SJSA1 (cell line): ENCODE measurements at regions not wholly inside any gene's neighbourhood (a gene's known extent, or its start where the extent isn't known, plus 50 kb on each side); places are given as distances from the start of the nearest gene placed in this dataset.

Experiments used
- DNase-seq, 2 experiments: peaks; one replicate each; pipeline ENCODE4 v3.0.0-alpha.2; 2015 to 2020; ENCODE audit warnings: low spot score in 2 of 2, low read depth in 1 of 2
- H3K27ac ChIP-seq: fragments of 250-450 bp; sonication (Bioruptor Pico); 2 replicates; pipeline ENCODE4 v1.5.1; 2020; ENCODE audit warnings: mild to moderate bottlenecking, moderate library complexity
- H3K27me3 ChIP-seq: fragments of 250-450 bp; sonication (Bioruptor Pico); replicated peaks from 2 replicates; pipeline ENCODE4 v1.5.1; 2020; ENCODE audit warnings: mild to moderate bottlenecking, moderate library complexity
- H3K36me3 ChIP-seq: fragments of 250-450 bp; sonication (Bioruptor Pico); 2 replicates; pipeline ENCODE4 v1.5.1; 2020; ENCODE audit warnings: mild to moderate bottlenecking
- H3K4me1 ChIP-seq: fragments of 250-450 bp; sonication (Bioruptor Pico); replicated peaks from 2 replicates; pipeline ENCODE4 v1.6.1; 2021; ENCODE audit warnings: mild to moderate bottlenecking
- H3K4me3 ChIP-seq: fragments of 250-450 bp; sonication (Bioruptor Pico); 2 replicates; pipeline ENCODE4 v1.5.1; 2020; ENCODE audit warnings: mild to moderate bottlenecking
- H3K9me3 ChIP-seq: fragments of 250-450 bp; sonication (Bioruptor Pico); replicated peaks from 2 replicates; pipeline ENCODE4 v1.5.1; 2020; ENCODE audit warnings: mild to moderate bottlenecking

- Histone ChIP-seq H3K4me3 (no peak overlapping the region), H3K4me1 (no peaks in the 10 kb centered on the region), H3K36me3 (no peaks in the 10 kb centered on the region), H3K27me3 (no peaks in the 10 kb centered on the region), H3K9me3 (no peaks in the 10 kb centered on the region), H3K27ac (no peak overlapping the region)
- no peak for DNase-seq
Observed at GRCh38 chr2:234438305-234438977, 58.4 kb downstream of the ARL4C start.

- no peaks in the 10 kb centered on the region for H3K9me3 ChIP-seq
- no peaks in the 10 kb centered on the region for H3K36me3 ChIP-seq
- H3K4me1 ChIP-seq, result no peaks in the 10 kb centered on the region
- H3K27me3 ChIP-seq, result no peaks in the 10 kb centered on the region
- H3K27ac ChIP-seq, result no peak overlapping the region
- no peak overlapping the region for H3K4me3 ChIP-seq
- DNase-seq, result no peak
Observed at GRCh38 chr2:234437642-234438304, 59.1 kb downstream of the ARL4C start.

DNA sequence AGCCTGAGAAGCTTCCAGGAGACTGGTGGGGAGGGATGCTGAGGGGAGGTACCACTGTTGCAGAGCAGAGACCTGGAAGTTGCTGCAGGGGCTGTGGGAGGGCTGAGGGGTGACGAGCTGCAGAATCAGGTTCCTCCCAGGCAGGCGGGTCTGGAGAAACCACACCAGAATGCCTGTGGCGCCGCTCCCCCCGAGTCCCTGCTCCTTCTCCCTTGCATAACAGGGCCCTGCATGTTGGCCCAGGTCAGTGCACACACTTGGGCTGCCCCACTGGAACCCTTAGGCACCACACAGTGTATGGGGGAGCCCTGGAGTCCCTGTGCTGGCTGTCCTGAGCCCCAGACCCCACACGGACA, 60.4 kb downstream of the ARL4C start:
- H3K4me3 ChIP-seq, result no peak overlapping the region
- H3K27ac ChIP-seq, result no peak overlapping the region
- H3K4me1 ChIP-seq, result no peaks in the 10 kb centered on the region
- no peaks in the 10 kb centered on the region for H3K36me3 ChIP-seq
- no peaks in the 10 kb centered on the region for H3K9me3 ChIP-seq
- no peaks in the 10 kb centered on the region for H3K27me3 ChIP-seq
- no peak for DNase-seq

DNA sequence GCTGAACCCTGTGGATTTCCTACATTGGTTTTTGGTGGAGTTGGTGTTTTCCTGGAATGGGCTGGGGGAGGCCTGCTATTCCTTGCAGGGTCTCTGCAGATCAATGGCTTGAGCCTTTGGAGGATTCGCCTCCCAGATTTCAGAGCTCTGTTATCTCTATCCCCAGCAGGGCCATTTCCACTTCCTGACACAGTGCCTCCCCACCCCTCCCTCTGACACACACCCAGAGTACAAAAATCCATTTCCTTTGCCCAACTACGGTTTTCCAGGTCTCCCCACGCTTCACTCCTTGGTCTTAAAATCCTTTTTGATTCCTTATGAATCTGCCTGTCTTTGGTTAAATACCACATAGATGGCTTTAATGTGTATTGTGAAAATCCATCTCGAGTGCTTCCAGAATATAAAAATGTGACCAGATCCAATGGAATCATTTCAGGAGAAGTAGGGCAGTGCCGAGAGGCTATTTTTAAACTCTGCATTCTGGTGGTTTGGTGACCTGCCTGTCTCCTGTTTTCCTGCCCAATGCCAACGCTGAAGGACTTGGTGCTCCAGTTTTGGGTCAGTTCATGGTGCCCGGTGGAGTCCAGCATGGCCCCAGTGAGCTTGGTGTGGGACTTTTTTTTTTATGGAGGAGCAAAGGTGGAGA, 60.9 kb downstream of the ARL4C start:
- no peaks in the 10 kb centered on the region for H3K4me1 ChIP-seq
- DNase-seq, result no peak
- no peaks in the 10 kb centered on the region for H3K36me3 ChIP-seq
- H3K27ac ChIP-seq, result no peak overlapping the region
- H3K9me3 ChIP-seq, result no peaks in the 10 kb centered on the region
- H3K4me3 ChIP-seq, result no peak overlapping the region
- no peaks in the 10 kb centered on the region for H3K27me3 ChIP-seq

DNA sequence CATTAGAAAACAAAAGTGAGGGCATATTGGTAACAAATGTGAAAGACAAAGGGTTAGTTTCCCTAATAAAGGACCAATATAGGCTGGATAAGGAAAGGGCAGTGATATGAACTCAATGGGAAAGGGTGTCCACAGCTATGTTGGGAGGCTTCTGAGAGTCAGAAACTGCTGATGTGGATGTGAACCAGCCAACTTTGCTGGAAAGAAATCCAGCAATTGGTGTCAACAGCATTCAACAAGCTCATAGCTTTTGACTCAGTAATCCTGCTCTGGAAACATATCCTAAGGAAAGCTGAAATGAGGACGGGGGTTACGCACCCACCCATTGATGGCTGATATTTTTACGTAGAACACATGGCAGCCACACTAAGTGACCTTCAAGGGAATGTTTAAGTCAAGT, 63.7 kb downstream of the ARL4C start:
- H3K9me3 ChIP-seq, result no peaks in the 10 kb centered on the region
- H3K4me1 ChIP-seq, result peaks cover 3% of the 10 kb centered on the region
- DNase-seq, result no peak
- H3K27ac ChIP-seq, result no peak overlapping the region; the same call in 1 of the 2 replicates
- H3K36me3 ChIP-seq, result no peaks in the 10 kb centered on the region
- H3K27me3 ChIP-seq, result no peaks in the 10 kb centered on the region
- H3K4me3 ChIP-seq, result no peak overlapping the region

DNA sequence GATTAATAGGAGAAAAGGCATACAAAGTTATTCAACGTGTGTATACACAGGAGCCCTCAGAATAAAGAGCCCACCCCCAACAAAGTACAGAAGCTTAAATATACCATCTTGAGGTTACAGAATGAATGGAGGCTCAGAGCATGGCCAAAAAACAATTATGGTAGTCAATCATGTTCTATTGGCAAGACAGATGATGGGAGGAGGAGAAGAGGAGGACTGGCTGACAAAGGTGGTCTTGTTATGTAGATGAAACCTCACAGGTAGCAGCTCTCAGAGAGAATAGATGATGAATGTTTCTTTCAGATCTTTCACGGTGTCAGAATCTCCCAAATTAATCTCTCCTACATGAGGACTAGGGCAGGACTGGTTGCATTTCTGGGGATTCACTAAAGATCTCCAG, 66.0 kb downstream of the ARL4C start:
- no peaks in the 10 kb centered on the region for H3K9me3 ChIP-seq
- H3K27me3 ChIP-seq, result no peaks in the 10 kb centered on the region
- peaks cover 22% of the 10 kb centered on the region for H3K4me1 ChIP-seq
- DNase-seq, result no peak
- H3K27ac ChIP-seq, result no peak overlapping the region
- no peak overlapping the region for H3K4me3 ChIP-seq
- no peaks in the 10 kb centered on the region for H3K36me3 ChIP-seq

- Histone ChIP-seq H3K4me3 (no peak overlapping the region), H3K4me1 (peaks cover 22% of the 10 kb centered on the region), H3K9me3 (no peaks in the 10 kb centered on the region), H3K27ac (no peak overlapping the region), H3K27me3 (no peaks in the 10 kb centered on the region), H3K36me3 (no peaks in the 10 kb centered on the region)
- DNase-seq, result no peak
Observed at GRCh38 chr2:234429265-234429664, 67.6 kb downstream of the ARL4C start.

DNA sequence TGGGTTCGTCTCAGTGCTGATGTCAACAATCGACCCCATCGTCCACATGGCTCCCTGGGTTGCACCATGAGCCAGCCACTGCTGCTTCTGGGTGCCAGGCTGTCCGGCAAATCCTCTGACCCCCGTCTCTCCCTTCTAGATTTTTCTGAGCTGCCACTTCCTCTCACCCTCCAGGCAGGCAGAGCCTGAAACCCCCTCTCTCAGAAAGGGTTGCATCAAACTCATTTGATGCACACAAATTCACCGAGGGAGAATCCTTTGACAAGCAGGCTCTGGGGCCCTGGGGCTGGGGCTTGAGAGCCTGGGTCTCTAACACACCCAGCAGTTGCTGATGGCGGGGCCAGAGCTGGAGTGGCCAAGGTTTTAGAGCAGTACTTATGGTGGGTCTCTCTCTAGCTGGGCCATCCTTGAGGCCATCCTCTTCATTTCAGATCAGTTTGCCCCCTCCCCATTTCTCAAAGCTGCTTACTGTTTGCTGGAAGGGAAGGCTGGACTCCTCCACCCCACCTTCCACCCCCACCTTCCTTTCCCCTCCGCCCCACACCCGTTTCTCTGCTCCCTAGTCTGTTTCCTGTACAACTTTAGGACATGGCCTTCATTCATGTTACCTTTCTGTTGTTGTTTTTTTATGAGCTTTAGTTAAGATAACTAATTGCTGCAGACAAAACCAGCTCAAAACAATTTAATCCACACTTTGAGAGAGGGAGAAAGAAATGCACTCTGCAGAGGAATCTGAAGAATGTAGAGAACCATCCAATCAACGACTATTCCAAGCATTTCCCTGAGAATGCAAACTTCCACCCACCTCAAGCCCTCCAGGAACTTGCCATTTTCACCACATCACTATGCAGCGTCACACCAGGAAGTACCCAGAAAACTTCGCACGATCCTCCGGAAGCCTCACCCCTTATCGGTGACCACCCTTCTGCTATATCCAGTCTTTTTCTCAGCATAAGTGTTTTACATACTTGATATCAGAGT, 69.5 kb downstream of the ARL4C start:
- peak; percentile 90 to 93 for DNase-seq
- Histone ChIP-seq H3K9me3 (no peaks in the 10 kb centered on the region), H3K4me1 (peaks cover 30% of the 10 kb centered on the region), H3K4me3 (no peak overlapping the region), H3K36me3 (no peaks in the 10 kb centered on the region), H3K27ac (peak overlapping the region; percentile 98), H3K27me3 (no peaks in the 10 kb centered on the region)

- Histone ChIP-seq H3K27me3 (no peaks in the 10 kb centered on the region), H3K4me3 (no peak overlapping the region), H3K4me1 (peaks cover 38% of the 10 kb centered on the region), H3K36me3 (no peaks in the 10 kb centered on the region), H3K9me3 (no peaks in the 10 kb centered on the region), H3K27ac (peak overlapping the region; percentile 98)
- DNase-seq, result no peak
Observed at GRCh38 chr2:234426616-234427015, 70.3 kb downstream of the ARL4C start.

DNA sequence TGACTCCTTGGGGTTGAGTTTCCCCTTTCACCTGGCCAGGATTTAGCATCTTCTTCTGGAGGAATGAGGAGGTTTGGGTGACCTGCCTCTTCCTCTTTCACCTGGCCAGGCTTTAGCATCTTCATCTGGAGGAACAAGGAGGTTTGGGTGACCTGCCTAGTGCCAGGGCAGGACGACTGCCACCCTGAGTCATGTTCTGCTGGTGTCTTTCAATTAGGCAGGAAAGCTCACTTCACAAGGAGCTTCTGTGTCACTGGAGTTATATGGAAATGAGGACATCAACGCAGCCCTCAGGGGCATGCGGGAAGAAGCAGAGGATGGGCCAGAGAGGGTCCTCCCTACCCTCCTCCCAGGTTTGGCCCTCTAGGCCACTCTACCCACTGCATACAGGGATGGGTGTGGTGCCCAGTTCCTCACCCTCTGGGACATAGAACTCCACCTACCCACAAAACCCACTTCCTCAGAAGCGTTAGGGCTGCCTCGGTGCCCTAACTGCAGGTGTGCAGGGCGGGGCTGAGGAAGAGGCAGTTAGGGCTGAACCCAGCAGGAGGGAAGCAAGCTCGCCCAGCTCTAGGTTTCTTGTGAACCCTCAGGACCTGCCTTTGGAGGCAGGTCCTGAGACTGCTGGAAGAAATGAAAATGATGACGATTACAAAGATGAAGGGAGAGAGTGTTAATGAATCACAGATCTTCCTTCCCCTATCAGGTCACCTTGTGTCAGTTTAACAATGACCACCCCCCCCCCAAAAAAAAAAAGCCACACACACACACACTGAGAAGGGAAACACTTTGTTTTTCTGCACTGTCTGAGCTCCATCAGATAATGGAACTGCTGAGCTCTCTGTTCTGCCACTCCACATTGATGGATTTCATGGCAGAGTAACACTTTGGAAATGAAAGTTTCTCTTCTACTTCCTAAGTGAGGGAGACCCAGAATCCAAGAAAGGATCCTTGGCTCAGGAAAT, 71.0 kb downstream of the ARL4C start:
- H3K27ac ChIP-seq, result peak overlapping the region; percentile 98; the same call in 1 of the 2 replicates
- peaks cover 40% of the 10 kb centered on the region for H3K4me1 ChIP-seq
- H3K27me3 ChIP-seq, result no peaks in the 10 kb centered on the region
- no peaks in the 10 kb centered on the region for H3K9me3 ChIP-seq
- H3K36me3 ChIP-seq, result no peaks in the 10 kb centered on the region
- H3K4me3 ChIP-seq, result no peak overlapping the region
- no peak for DNase-seq

GRCh38 chr2:234423884-234424283, 73.0 kb downstream of the ARL4C start:
- H3K36me3 ChIP-seq, result no peaks in the 10 kb centered on the region
- H3K27ac ChIP-seq, result no peak overlapping the region
- H3K27me3 ChIP-seq, result no peaks in the 10 kb centered on the region
- no peak for DNase-seq
- H3K9me3 ChIP-seq, result no peaks in the 10 kb centered on the region
- no peak overlapping the region for H3K4me3 ChIP-seq
- H3K4me1 ChIP-seq, result peaks cover 40% of the 10 kb centered on the region

DNA sequence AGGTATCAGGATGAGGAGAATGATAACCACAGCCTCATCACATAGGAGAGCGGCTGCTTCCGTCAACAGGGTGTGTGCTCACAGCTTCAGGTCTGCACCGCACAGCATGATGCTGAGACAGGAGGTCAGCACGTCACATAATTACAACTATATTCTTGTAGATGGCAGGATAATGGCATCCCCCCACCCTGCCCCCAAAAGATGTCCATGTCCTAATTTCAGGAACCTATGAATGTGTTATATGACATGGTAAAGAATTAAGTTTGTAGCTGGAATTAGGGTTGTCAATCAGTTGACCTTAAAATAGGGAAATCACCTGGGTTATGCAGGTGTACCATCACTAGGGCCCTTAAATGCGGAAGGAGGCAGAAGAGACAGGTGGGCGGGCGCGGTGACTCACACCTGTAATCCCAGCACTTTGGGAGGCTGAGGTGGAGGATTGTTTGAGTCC, 73.9 kb downstream of the ARL4C start:
- Histone ChIP-seq H3K27me3 (no peaks in the 10 kb centered on the region), H3K4me1 (peaks cover 35% of the 10 kb centered on the region), H3K4me3 (no peak overlapping the region), H3K27ac (peak overlapping the region; percentile 65), H3K9me3 (no peaks in the 10 kb centered on the region), H3K36me3 (no peaks in the 10 kb centered on the region)
- DNase-seq, result no peak
